ENCODE measurements at regions not wholly inside any gene's neighbourhood (a gene's known extent, or its start where the extent isn't known, plus 50 kb on each side); places are given as distances from the start of the nearest gene placed in this dataset.

DNA sequence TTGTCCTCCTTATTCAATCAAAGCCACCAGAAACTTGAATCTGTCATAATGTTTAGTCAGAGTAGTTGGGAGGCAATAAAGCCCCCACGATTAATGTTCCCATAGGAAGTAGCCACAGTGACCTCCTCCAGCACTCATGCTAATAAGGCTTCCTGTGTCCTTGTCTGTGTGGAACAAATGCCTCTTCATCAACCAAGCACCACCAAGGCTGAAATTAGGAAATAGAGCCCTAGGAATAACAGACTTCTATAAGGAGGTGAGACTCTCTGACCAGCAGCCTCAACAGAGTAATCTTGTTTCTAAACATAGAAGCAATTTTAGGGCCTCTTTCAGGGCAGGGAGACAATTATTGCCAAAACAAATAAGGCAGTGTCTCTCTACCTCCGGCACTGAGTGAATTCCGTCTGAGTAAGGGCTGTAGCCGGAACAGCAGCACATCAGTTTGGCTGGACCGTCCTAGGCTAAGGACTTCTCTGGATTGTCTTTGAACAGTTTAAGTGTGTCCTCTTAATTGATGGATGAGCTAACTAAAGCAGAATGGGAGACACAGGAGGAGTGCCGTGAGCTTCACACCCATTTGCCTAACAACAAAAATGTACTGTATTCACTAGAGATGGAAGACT, 329.2 kb upstream of the HAND2 start:
- H3K36me3 ChIP-seq (ENCODE audit: control insufficient read depth, insufficient read depth, low read length), result no peaks in the 10 kb centered on the region
- TF ChIP-seq, protein P1, sequence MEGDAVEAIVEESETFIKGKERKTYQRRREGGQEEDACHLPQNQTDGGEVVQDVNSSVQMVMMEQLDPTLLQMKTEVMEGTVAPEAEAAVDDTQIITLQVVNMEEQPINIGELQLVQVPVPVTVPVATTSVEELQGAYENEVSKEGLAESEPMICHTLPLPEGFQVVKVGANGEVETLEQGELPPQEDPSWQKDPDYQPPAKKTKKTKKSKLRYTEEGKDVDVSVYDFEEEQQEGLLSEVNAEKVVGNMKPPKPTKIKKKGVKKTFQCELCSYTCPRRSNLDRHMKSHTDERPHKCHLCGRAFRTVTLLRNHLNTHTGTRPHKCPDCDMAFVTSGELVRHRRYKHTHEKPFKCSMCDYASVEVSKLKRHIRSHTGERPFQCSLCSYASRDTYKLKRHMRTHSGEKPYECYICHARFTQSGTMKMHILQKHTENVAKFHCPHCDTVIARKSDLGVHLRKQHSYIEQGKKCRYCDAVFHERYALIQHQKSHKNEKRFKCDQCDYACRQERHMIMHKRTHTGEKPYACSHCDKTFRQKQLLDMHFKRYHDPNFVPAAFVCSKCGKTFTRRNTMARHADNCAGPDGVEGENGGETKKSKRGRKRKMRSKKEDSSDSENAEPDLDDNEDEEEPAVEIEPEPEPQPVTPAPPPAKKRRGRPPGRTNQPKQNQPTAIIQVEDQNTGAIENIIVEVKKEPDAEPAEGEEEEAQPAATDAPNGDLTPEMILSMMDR (IDR thresholded peaks at IDR 0.05; ENCODE audit: insufficient read depth, low read length, severe bottlenecking), result no peak
- FAIRE-seq, result no peak
- no peaks in the 10 kb centered on the region for H3K27me3 ChIP-seq (ENCODE audit: control insufficient read depth, insufficient read depth, low read length)
- no peak overlapping the region for H3K4me3 ChIP-seq (ENCODE audit: low read depth, low read length)
- no peak for DNase-seq (ENCODE audit: low read depth)

DNA sequence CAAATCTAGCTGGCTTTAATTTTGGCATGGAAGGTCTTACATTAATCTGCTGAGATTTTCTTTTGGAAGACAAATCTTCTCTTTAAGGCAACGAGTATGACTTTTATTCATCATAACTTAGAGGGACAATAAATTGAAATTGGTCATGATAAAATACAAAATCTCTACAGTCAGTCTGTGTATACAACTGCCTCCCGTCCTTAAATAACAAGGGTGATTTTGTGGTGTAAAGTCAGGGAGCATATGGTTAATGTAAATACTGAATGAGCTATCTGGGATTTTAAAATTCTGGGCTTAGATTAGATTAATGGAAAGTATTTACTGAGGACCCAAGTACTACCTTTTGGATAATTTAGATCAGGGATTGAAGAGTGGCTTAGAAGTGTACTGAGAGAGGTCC, 328.4 kb upstream of the HAND2 start:
- TF ChIP-seq, protein P1 (IDR thresholded peaks at IDR 0.05; ENCODE audit: insufficient read depth, low read length, severe bottlenecking), result no peak
- no peak for FAIRE-seq

DNA sequence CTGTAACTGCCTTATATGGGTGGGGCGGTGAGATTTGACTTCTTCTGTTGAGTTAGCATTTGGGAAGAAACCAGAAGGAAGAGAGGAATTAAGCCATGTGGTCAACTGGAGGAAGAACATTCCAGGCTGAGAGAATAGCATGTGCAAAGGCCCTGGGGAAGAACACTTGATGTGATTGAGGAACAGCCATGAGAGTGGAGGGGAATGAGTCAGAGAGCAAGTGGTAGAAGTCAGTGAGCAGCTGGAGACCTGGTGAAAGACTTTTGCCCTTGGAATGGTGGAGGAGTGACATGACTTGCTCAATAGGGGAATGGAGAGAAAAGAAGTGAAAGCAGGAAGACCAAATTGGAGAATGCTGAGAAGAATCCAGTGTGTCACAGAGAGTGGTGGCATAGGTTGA, 327.8 kb upstream of the HAND2 start:
- no peak overlapping the region for H3K4me3 ChIP-seq (ENCODE audit: low read depth, low read length)
- no peaks in the 10 kb centered on the region for H3K36me3 ChIP-seq (ENCODE audit: control insufficient read depth, insufficient read depth, low read length)
- FAIRE-seq (no peak), DNase-seq (ENCODE audit: low read depth) (no peak)
- TF ChIP-seq, protein P1 (IDR thresholded peaks at IDR 0.05; ENCODE audit: insufficient read depth, low read length, severe bottlenecking), result no peak
- no peaks in the 10 kb centered on the region for H3K27me3 ChIP-seq (ENCODE audit: control insufficient read depth, insufficient read depth, low read length)

More for the DNA sequence above, 328.4 kb upstream of the HAND2 start:
- no peak overlapping the region for H3K4me3 ChIP-seq (ENCODE audit: low read depth, low read length)
- DNase-seq (ENCODE audit: low read depth), result no peak
- no peaks in the 10 kb centered on the region for H3K27me3 ChIP-seq (ENCODE audit: control insufficient read depth, insufficient read depth, low read length)
- no peaks in the 10 kb centered on the region for H3K36me3 ChIP-seq (ENCODE audit: control insufficient read depth, insufficient read depth, low read length)

DNA sequence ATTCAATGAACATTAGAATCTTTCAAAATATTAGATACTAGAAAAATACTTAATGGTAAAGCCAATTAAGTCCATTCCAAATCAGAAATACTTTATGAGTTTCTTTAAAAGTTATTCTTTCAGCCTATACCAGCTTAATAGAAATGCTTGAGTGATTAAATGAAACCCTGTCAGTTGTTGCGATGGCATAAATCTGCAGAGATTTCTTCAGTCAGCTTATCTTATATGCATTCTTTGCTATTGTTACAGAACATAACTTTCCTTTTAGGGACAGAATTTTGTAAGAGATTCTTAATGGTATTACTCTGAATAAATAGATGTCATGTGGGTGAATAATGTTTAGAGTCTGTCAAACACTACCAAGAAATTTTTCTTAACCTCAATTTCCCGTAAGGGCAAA, 325.0 kb upstream of the HAND2 start:
- no peak for DNase-seq (ENCODE audit: low read depth)
- no peak for FAIRE-seq
- no peak overlapping the region for H3K4me3 ChIP-seq (ENCODE audit: low read depth, low read length)
- no peaks in the 10 kb centered on the region for H3K36me3 ChIP-seq (ENCODE audit: control insufficient read depth, insufficient read depth, low read length)
- no peaks in the 10 kb centered on the region for H3K27me3 ChIP-seq (ENCODE audit: control insufficient read depth, insufficient read depth, low read length)
- TF ChIP-seq, protein P1 (IDR thresholded peaks at IDR 0.05; ENCODE audit: insufficient read depth, low read length, severe bottlenecking), result no peak

DNA sequence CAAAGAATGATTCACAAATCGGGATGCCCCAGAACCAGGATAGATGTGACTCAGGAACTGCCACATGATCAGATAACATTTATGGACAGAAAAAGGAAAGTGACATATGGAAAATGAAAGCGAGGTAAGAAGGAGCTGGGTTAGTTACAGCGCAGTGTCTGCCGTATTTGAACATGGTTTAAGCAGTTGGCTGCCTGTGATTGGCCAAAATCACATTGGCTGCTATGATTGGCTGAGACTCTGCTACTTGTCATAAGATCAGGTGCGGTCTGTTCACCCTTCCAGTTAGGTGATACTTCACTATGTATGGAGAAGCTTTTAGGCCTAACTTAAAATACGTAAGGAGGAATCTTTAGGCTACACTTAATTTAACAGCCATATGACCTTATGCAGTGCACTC, 322.7 kb upstream of the HAND2 start:
- no peak for DNase-seq (ENCODE audit: low read depth)

More for the DNA sequence above, 322.7 kb upstream of the HAND2 start:
- no peak overlapping the region for H3K4me3 ChIP-seq (ENCODE audit: low read depth, low read length)
- TF ChIP-seq, protein P1 (IDR thresholded peaks at IDR 0.05; ENCODE audit: insufficient read depth, low read length, severe bottlenecking), result no peak
- H3K27me3 ChIP-seq (ENCODE audit: control insufficient read depth, insufficient read depth, low read length), result no peaks in the 10 kb centered on the region
- no peak for FAIRE-seq
- no peaks in the 10 kb centered on the region for H3K36me3 ChIP-seq (ENCODE audit: control insufficient read depth, insufficient read depth, low read length)

Data from bronchial epithelial cell (primary cell).